ENCODE measurements at regions not wholly inside any gene's neighbourhood (a gene's known extent, or its start where the extent isn't known, plus 50 kb on each side); places are given as distances from the start of the nearest gene placed in this dataset.

GRCh38 chr2:8088810-8089209 lies 593.0 kb upstream of the ID2 start:
- no peak for DNase-seq (ENCODE audit: low read depth)

GRCh38 chr2:8089596-8089995 lies 592.3 kb upstream of the ID2 start:
- DNase-seq (ENCODE audit: low read depth): no peak

GRCh38 chr2:8090748-8091700 lies 590.8 kb upstream of the ID2 start:
- DNase-seq (ENCODE audit: low read depth): no peak

GRCh38 chr2:8094526-8094925 lies 587.3 kb upstream of the ID2 start:
- no peak for DNase-seq (ENCODE audit: low read depth)

- no peak for DNase-seq (ENCODE audit: low read depth)
Measured at GRCh38 chr2:8095978-8096377, 585.9 kb upstream of the ID2 start.

GRCh38 chr2:8096484-8096883 lies 585.4 kb upstream of the ID2 start:
- DNase-seq (ENCODE audit: low read depth): no peak

- no peak for DNase-seq (ENCODE audit: low read depth)
Measured at GRCh38 chr2:8098476-8099266, 583.2 kb upstream of the ID2 start.

- no peak for DNase-seq (ENCODE audit: low read depth)
Measured at GRCh38 chr2:8099267-8099582, 582.6 kb upstream of the ID2 start.

GRCh38 chr2:8101614-8102277 lies 580.1 kb upstream of the ID2 start:
- no peak for DNase-seq (ENCODE audit: low read depth)

GRCh38 chr2:8102470-8102869 lies 579.4 kb upstream of the ID2 start:
- DNase-seq (ENCODE audit: low read depth): no peak

- no peak for DNase-seq (ENCODE audit: low read depth)
Measured at GRCh38 chr2:8103085-8103708, 578.7 kb upstream of the ID2 start.

- DNase-seq (ENCODE audit: low read depth): no peak
Measured at GRCh38 chr2:8107150-8107549, 574.7 kb upstream of the ID2 start.

- no peak for DNase-seq (ENCODE audit: low read depth)
Measured at GRCh38 chr2:8107621-8108378, 574.1 kb upstream of the ID2 start.

- DNase-seq (ENCODE audit: low read depth): no peak
Measured at GRCh38 chr2:8110716-8111115, 571.1 kb upstream of the ID2 start.

GRCh38 chr2:8111193-8111592 lies 570.7 kb upstream of the ID2 start:
- DNase-seq (ENCODE audit: low read depth): no peak

- no peak for DNase-seq (ENCODE audit: low read depth)
Measured at GRCh38 chr2:8115456-8115855, 566.4 kb upstream of the ID2 start.

GRCh38 chr2:8115966-8116365 lies 565.9 kb upstream of the ID2 start:
- DNase-seq (ENCODE audit: low read depth): no peak

- DNase-seq (ENCODE audit: low read depth): no peak
Measured at GRCh38 chr2:8116661-8117060, 565.2 kb upstream of the ID2 start.

GRCh38 chr2:8118940-8119781 lies 562.7 kb upstream of the ID2 start:
- DNase-seq (ENCODE audit: low read depth): no peak

GRCh38 chr2:8119782-8120505 lies 561.9 kb upstream of the ID2 start:
- DNase-seq (ENCODE audit: low read depth): no peak

Data from stimulated activated CD8-positive, alpha-beta memory T cell treated with anti-CD3 and anti-CD28 coated beads, Interleukin-12 subunit alpha, Interleukin-12 subunit beta, amount 100 ng/mL, for 4 hours (primary cell).